HG02571 (cell line): ENCODE measurements at regions not wholly inside any gene's neighbourhood (a gene's known extent, or its start where the extent isn't known, plus 50 kb on each side); places are given as distances from the start of the nearest gene placed in this dataset.

Experiments used
- ATAC-seq: cut with Tn5 transposase; IDR thresholded peaks from one replicate; pipeline ENCODE4 v1.9.1; 2021; ENCODE audit warnings: mild to moderate bottlenecking, moderate library complexity; ENCODE audit not compliant: unreplicated experiment

- ATAC-seq, result no peak
Measured at GRCh38 chr15:31455499-31455898, 128.9 kb downstream of the KLF13 start.

GRCh38 chr15:31456354-31457060, 129.9 kb downstream of the KLF13 start:
- no peak for ATAC-seq

- no peak for ATAC-seq
Measured at GRCh38 chr15:31457161-31457560, 130.5 kb downstream of the KLF13 start.

- ATAC-seq, result no peak
Measured at GRCh38 chr15:31457631-31458526, 131.2 kb downstream of the KLF13 start.

GRCh38 chr15:31458596-31459399, 132.2 kb downstream of the KLF13 start:
- ATAC-seq, result peak; percentile 89

- no peak for ATAC-seq
Measured at GRCh38 chr15:31459400-31459748, 132.7 kb downstream of the KLF13 start.

DNA sequence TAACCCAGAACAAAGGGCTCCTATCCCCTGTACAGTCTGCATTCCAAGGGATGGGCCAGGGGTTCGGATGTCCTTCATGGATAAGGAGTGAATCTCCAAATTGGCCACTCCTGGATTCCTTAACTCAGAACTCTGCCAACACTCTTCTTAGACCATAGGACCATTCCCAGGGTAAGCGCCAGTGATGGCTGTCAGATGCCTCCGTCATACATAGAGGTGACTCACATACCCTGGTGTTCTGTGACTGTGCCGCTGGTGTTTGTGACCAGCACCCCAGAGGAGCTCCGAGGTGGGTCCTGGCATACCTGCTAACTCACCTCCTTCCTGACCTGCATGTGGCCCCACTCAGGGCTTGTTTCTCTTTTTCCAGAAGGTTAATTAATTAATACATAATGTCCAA, 134.7 kb downstream of the KLF13 start:
- ATAC-seq, result no peak

- no peak for ATAC-seq
Measured at GRCh38 chr15:31461911-31462480, 135.4 kb downstream of the KLF13 start.

GRCh38 chr15:31463521-31464102, 137.0 kb downstream of the KLF13 start:
- ATAC-seq, result no peak

GRCh38 chr15:31464216-31465082, 137.8 kb downstream of the KLF13 start:
- no peak for ATAC-seq

DNA sequence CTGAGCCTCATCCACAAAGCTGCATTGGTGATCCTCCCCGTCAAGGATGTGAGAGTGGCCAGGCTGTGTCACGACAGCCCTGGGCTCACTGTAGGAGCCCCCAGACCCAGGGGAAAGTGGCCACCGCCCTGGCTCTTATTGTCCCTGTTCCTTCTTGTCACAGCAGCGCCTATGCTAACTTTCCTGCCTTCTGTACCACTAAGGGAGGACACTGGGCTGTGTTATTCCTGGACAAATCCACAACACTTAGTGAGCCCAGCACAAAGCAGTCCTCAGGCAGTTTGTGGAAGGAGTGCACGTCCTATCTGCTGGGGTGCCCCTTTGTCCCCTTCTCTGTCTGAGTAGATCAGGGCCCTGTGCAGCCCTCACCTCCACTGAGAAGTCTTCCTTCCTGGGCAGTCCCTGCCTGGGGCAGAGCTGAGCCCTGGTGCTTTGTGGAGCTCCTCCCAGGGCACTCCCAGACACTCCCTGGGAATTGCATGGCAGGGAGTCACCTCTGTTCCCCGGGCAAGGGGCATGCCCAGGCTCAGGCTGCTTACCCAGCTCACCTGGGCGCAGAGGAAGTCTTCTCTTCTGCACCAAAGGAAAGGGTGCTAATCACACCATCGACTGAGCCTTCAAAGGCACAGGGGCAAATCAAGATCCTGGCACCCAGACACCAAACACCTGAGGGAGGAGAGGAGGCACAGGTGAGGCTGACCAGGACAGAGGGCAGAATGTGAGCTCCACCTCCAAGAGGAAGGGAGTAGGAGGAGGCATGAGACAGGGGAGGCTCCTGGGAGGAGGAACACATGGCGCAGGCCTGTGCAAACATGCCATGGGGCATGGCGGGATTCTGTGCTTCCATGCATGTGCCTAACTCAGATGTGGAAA, 138.7 kb downstream of the KLF13 start:
- ATAC-seq, result no peak

DNA sequence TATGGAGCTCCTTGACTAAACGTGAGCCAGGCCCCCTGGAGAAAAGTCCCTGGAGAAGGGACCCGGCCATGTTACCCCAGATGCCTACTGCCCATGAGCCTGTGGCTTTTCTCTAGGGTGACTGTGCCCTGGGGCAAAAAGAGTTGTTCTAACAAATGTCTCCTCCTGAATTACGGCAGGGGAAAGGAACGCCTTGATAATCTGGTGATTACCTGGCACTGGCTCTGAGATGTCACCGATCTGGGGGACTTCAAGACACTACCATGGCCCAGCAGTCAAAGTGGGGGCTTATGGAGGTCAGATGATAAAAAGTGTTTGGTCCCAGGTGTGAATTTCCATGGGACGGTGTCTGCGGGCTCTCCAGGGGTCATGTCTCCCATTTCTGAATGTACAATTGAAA, 140.7 kb downstream of the KLF13 start:
- no peak for ATAC-seq

DNA sequence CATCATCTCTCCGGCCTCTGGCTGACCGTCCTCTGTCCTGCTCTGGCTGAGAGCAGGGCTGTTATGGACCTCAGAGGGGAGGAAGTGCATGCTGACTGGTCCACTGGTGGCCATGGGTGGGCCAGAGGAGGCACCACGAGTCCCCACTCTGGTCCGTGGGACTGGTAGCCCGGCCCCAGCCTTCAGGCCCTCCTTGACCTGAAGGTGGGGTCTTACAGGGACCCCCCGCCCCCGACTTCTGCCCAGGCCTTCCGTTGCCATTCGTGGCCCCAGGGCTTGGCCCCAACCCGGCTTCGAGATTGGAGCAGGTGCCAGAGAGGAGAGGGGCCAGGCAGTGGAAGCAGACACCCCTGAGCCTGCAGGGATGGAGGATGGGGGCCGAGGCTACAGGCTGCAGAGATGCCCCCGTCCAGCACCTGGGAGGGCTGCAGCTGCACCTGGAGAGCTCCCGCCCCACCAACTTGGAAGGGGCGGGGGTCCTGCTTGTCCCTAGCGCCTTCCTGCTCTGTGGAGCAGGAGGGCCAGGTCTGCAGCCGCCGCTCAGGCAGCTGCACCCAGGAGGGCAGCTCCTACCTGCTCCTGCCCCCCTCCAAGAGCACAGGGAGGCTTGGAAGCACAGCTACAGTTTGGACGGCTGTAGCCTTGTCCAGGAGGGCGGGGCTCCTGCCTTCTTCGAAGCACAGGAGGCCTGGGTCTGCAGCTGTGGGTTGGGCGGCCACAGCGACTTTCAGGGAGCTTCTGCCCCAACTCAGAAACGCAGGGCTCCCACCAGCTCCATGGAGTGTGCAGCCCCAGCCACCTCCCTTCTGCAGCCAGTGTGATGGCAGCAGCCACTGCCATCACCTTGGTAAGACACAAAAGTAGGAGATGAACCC, 142.5 kb downstream of the KLF13 start:
- ATAC-seq, result no peak

DNA sequence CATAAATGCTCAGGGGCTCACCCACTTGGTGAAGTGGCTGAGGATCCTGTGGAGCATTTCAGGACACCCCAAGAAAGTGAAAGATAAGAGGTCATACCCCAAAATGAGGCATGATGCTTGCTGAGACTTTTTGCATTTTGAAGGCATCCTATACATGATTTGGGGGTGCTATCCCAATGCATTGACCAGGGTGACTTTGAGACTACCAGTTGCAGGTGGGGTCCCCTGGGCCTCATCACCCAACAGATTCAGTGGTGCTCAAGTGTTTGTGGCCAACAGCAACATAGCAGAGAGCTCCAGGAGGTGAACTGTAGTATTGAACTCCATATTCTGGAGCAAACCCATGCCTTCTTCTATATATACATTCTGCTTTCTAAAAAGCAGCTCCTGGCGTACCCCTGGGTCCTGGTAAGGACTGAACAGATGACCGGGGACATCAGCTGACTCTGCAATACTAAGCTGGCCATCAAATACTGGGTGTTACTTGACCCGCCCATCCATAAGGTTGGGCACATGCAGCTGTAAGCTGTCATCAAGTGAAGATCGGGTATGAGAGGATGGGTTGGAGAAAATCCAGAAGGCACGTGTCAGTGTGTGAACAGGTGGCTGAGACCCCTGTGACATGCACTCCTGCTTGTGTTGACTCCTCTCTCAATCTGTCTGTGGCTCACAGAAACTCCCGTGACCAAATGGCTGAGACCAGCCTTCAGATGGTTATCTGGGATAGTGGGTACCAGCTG, 143.3 kb downstream of the KLF13 start:
- no peak for ATAC-seq

GRCh38 chr15:31470756-31471155, 144.1 kb downstream of the KLF13 start:
- ATAC-seq, result no peak

DNA sequence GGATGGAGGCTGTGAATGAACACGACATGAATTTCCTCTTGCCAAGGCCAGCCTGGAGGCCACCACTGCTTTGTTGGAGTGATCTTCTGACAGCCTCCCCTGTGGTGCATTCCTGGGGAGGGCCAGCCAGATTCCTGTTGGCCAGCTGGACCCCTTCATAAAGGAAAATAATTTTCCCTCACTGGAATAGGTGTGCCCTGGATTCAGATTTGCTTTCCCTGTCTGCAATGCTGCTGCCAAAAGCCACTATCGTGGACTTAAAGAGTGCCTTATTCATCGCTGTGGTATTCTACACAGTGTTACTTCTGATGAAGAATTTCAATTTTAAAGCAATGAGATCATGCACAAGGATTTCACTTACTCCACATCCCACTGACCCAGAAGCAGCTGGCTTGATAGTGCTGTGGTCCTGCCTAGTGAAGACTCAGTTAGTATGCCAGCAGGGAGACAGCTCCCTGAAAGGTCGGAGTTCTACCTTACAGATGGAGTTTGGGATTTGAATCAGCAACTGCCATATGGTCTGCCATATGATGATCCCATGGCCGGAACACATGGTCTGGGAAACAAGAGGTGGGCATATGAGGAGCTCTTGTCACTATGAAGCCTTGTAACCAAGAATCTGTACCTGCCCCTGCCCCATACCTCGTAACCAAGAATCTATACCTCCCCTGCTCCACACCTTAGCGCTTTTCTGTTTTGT, 145.2 kb downstream of the KLF13 start:
- no peak for ATAC-seq
